ENCODE measurements at regions not wholly inside any gene's neighbourhood (a gene's known extent, or its start where the extent isn't known, plus 50 kb on each side); places are given as distances from the start of the nearest gene placed in this dataset.

GRCh38 chr5:159817262-159818029 lies 98.8 kb upstream of the ADRA1B start:
- no peak for DNase-seq (ENCODE audit: low read depth in 2 of 2)

- DNase-seq (ENCODE audit: low read depth in 2 of 2), result no peak
Measured at GRCh38 chr5:159819591-159820411, 96.5 kb upstream of the ADRA1B start.

GRCh38 chr5:159820692-159821091 lies 95.6 kb upstream of the ADRA1B start:
- DNase-seq (ENCODE audit: low read depth in 2 of 2), result no peak

GRCh38 chr5:159821461-159821940 lies 94.8 kb upstream of the ADRA1B start:
- no peak for DNase-seq (ENCODE audit: low read depth in 2 of 2)

- DNase-seq (ENCODE audit: low read depth in 2 of 2), result no peak
Measured at GRCh38 chr5:159824188-159825161, 91.8 kb upstream of the ADRA1B start.

GRCh38 chr5:159825551-159826051 lies 90.7 kb upstream of the ADRA1B start:
- DNase-seq (ENCODE audit: low read depth in 2 of 2), result no peak

GRCh38 chr5:159826351-159827214 lies 89.7 kb upstream of the ADRA1B start:
- no peak for DNase-seq (ENCODE audit: low read depth in 2 of 2)

- no peak for DNase-seq (ENCODE audit: low read depth in 2 of 2)
Measured at GRCh38 chr5:159827861-159828260, 88.4 kb upstream of the ADRA1B start.

- no peak for DNase-seq (ENCODE audit: low read depth in 2 of 2)
Measured at GRCh38 chr5:159832073-159832472, 84.2 kb upstream of the ADRA1B start.

- no peak for DNase-seq (ENCODE audit: low read depth in 2 of 2)
Measured at GRCh38 chr5:159833088-159833487, 83.2 kb upstream of the ADRA1B start.

- DNase-seq (ENCODE audit: low read depth in 2 of 2), result no peak
Measured at GRCh38 chr5:159833846-159834245, 82.4 kb upstream of the ADRA1B start.

- no peak for DNase-seq (ENCODE audit: low read depth in 2 of 2)
Measured at GRCh38 chr5:159835548-159835947, 80.7 kb upstream of the ADRA1B start.

GRCh38 chr5:159836691-159837090 lies 79.6 kb upstream of the ADRA1B start:
- DNase-seq (ENCODE audit: low read depth in 2 of 2), result no peak

- no peak for DNase-seq (ENCODE audit: low read depth in 2 of 2)
Measured at GRCh38 chr5:159837860-159838259, 78.4 kb upstream of the ADRA1B start.

- no peak for DNase-seq (ENCODE audit: low read depth in 2 of 2)
Measured at GRCh38 chr5:159838551-159839222, 77.6 kb upstream of the ADRA1B start.

- DNase-seq (ENCODE audit: low read depth in 2 of 2), result no peak
Measured at GRCh38 chr5:159844267-159845121, 71.8 kb upstream of the ADRA1B start.

GRCh38 chr5:159849437-159850083 lies 66.7 kb upstream of the ADRA1B start:
- DNase-seq (ENCODE audit: low read depth in 2 of 2), result no peak

- DNase-seq (ENCODE audit: low read depth in 2 of 2), result no peak
Measured at GRCh38 chr5:159850160-159850559, 66.1 kb upstream of the ADRA1B start.

GRCh38 chr5:159851053-159851452 lies 65.2 kb upstream of the ADRA1B start:
- DNase-seq (ENCODE audit: low read depth in 2 of 2), result no peak
